OCI-LY3 (cell line): ENCODE measurements at regions not wholly inside any gene's neighbourhood (a gene's known extent, or its start where the extent isn't known, plus 50 kb on each side); places are given as distances from the start of the nearest gene placed in this dataset.

Source experiments
- H2AFZ ChIP-seq: fragments of 200-600, 300-600 bp; shearing (Covaris generic); 2 replicates; pipeline ENCODE4 v1.6.0; 2014; ENCODE audit warnings: antibody characterized with exemption, low read depth, low read length
- H3K27ac ChIP-seq: fragments of 200-600, 300-600 bp; sonication (generic); 2 replicates; pipeline ENCODE4 v1.5.1; 2014; ENCODE audit warnings: mild to moderate bottlenecking, low read length, moderate library complexity, mixed read lengths
- H3K27me3 ChIP-seq: fragments of 200-600, 300-600 bp; sonication (generic); 2 replicates; pipeline ENCODE4 v1.6.1; 2014; ENCODE audit warnings: low read depth, low read length, mixed read lengths
- H3K36me3 ChIP-seq: fragments of 200-600, 300-600 bp; sonication (generic); replicated peaks from 2 replicates; pipeline ENCODE3; 2014; ENCODE audit warnings: low read depth, low read length, mixed read lengths
- H3K4me1 ChIP-seq: fragments of 300-600, 200-600 bp; sonication (generic); 2 replicates; pipeline ENCODE4 v1.6.1; 2014; ENCODE audit warnings: low read length, mixed read lengths
- H3K4me2 ChIP-seq: fragments of 200-600, 300-600 bp; sonication (generic); 2 replicates; pipeline ENCODE4 v1.6.1; 2014; ENCODE audit warnings: low read length, mixed read lengths
- H3K4me3 ChIP-seq: fragments of 300-600, 200-600 bp; sonication (generic); 2 replicates; pipeline ENCODE4 v1.5.1; 2014; ENCODE audit warnings: antibody characterized with exemption, mild to moderate bottlenecking, low read length, moderate library complexity
- H3K79me2 ChIP-seq: fragments of 300-600, 200-600 bp; shearing (Covaris generic); 2 replicates; pipeline ENCODE4 v1.6.1; 2014; ENCODE audit warnings: mild to moderate bottlenecking, low read length, mixed read lengths
- H3K9ac ChIP-seq: fragments of 300-600, 200-600 bp; shearing (Covaris generic); 2 replicates; pipeline ENCODE4 v1.6.0; 2014; ENCODE audit warnings: mild to moderate bottlenecking, low read length, moderate library complexity
- H3K9me3 ChIP-seq: fragments of 200-600, 300-600 bp; shearing (Covaris generic); 2 replicates; pipeline ENCODE4 v1.6.1; 2014; ENCODE audit warnings: low read length, mixed read lengths; ENCODE audit not compliant: insufficient read depth
- H4K20me1 ChIP-seq: fragments of 200-600, 300-600 bp; sonication (generic); 2 replicates; pipeline ENCODE4 v1.6.1; 2016; ENCODE audit warnings: low read length, mixed read lengths; ENCODE audit not compliant: insufficient read depth
- CTCF ChIP-seq: fragments of 200-600, 300-600 bp; sonication (generic); IDR thresholded peaks from 2 replicates; pipeline ENCODE4 v1.5.1; 2014; ENCODE audit warnings: antibody characterized with exemption, low read length, low read depth
- EZH2phosphoT487 ChIP-seq: fragments of 200-600 bp; shearing (Covaris generic); IDR thresholded peaks from 2 replicates; pipeline ENCODE4 v1.6.1; 2018; ENCODE audit warnings: antibody characterized with exemption, mixed run types, low read depth

- no peak for TF ChIP-seq EZH2phosphoT487
- TF ChIP-seq CTCF = no peak
- no peaks in the 10 kb centered on the region for H3K27me3 ChIP-seq
- no peaks in the 10 kb centered on the region for H3K79me2 ChIP-seq
- no peaks in the 10 kb centered on the region for H3K9me3 ChIP-seq
- H2AFZ ChIP-seq = no peak overlapping the region
- H3K27ac ChIP-seq = no peak overlapping the region
- H4K20me1 ChIP-seq = no peaks in the 10 kb centered on the region
- H3K4me1 ChIP-seq = no peaks in the 10 kb centered on the region
- no peak overlapping the region for H3K4me2 ChIP-seq
- H3K4me3 ChIP-seq = no peak overlapping the region
- no peaks in the 10 kb centered on the region for H3K36me3 ChIP-seq
- H3K9ac ChIP-seq = no peak overlapping the region
These were observed 210.0 kb downstream of the DLL1 start for GRCh38 chr6:170080828-170081371.

GRCh38 chr6:170080169-170080827 lies 210.6 kb downstream of the DLL1 start:
- Histone ChIP-seq H3K4me3 (no peak overlapping the region), H4K20me1 (no peaks in the 10 kb centered on the region), H3K27me3 (no peaks in the 10 kb centered on the region), H3K36me3 (no peaks in the 10 kb centered on the region), H3K27ac (no peak overlapping the region), H2AFZ (no peak overlapping the region), H3K79me2 (no peaks in the 10 kb centered on the region), H3K9me3 (no peaks in the 10 kb centered on the region), H3K4me2 (no peak overlapping the region), H3K9ac (no peak overlapping the region), H3K4me1 (no peaks in the 10 kb centered on the region)
- TF ChIP-seq CTCF = no peak
- no peak for TF ChIP-seq EZH2phosphoT487

GRCh38 chr6:170076466-170077165 lies 214.3 kb downstream of the DLL1 start:
- TF ChIP-seq CTCF (no peak), EZH2phosphoT487 (no peak)

GRCh38 chr6:170075659-170076223 lies 215.1 kb downstream of the DLL1 start:
- no peak for TF ChIP-seq CTCF
- Histone ChIP-seq H3K36me3 (no peaks in the 10 kb centered on the region), H2AFZ (no peak overlapping the region), H3K27ac (no peak overlapping the region), H4K20me1 (no peaks in the 10 kb centered on the region), H3K4me3 (no peak overlapping the region), H3K4me1 (no peaks in the 10 kb centered on the region), H3K79me2 (no peaks in the 10 kb centered on the region), H3K9me3 (no peaks in the 10 kb centered on the region), H3K9ac (no peak overlapping the region), H3K27me3 (no peaks in the 10 kb centered on the region), H3K4me2 (no peak overlapping the region)

More at GRCh38 chr6:170076466-170077165, 214.3 kb downstream of the DLL1 start:
- no peak overlapping the region for H3K4me3 ChIP-seq
- H3K79me2 ChIP-seq = no peaks in the 10 kb centered on the region
- no peak overlapping the region for H3K9ac ChIP-seq
- no peaks in the 10 kb centered on the region for H3K4me1 ChIP-seq
- H3K27me3 ChIP-seq = no peaks in the 10 kb centered on the region
- H3K27ac ChIP-seq = no peak overlapping the region
- no peak overlapping the region for H3K4me2 ChIP-seq
- no peaks in the 10 kb centered on the region for H3K9me3 ChIP-seq
- H2AFZ ChIP-seq = no peak overlapping the region
- no peaks in the 10 kb centered on the region for H3K36me3 ChIP-seq
- H4K20me1 ChIP-seq = no peaks in the 10 kb centered on the region
